GM23248 (cell line): ENCODE measurements at regions not wholly inside any gene's neighbourhood (a gene's known extent, or its start where the extent isn't known, plus 50 kb on each side); places are given as distances from the start of the nearest gene placed in this dataset.

Source experiments
- DNase-seq: peaks from one replicate; pipeline ENCODE4 v3.0.0-alpha.2; 2015
- H2AFZ ChIP-seq: fragments of 200-600 bp; sonication (generic); 2 replicates; pipeline ENCODE4 v1.6.1; 2016; ENCODE audit warnings: antibody characterized with exemption
- H3F3A ChIP-seq: fragments of 200-600 bp; sonication (generic); 2 replicates; pipeline ENCODE4 v1.6.1; 2016; ENCODE audit warnings: mild to moderate bottlenecking, antibody characterized with exemption, mixed run types; ENCODE audit not compliant: insufficient read depth
- H3K27ac ChIP-seq: fragments of 200-600 bp; sonication (generic); 2 replicates; pipeline ENCODE4 v1.5.1; 2016; ENCODE audit warnings: mild to moderate bottlenecking
- H3K27me3 ChIP-seq: fragments of 200-600 bp; sonication (generic); replicated peaks from 2 replicates; pipeline ENCODE4 v1.6.1; 2016; ENCODE audit warnings: mild to moderate bottlenecking; ENCODE audit not compliant: insufficient read depth
- H3K36me3 ChIP-seq: fragments of 200-600 bp; sonication (generic); 2 replicates; pipeline ENCODE4 v1.6.1; 2016; ENCODE audit warnings: low read depth, mild to moderate bottlenecking
- H3K4me1 ChIP-seq: fragments of 200-600 bp; sonication (generic); 2 replicates; pipeline ENCODE4 v1.6.1; 2016; ENCODE audit warnings: mild to moderate bottlenecking; ENCODE audit not compliant: insufficient read depth
- H3K4me2 ChIP-seq: fragments of 200-600 bp; sonication (generic); one replicate; pipeline ENCODE4 v1.6.1; 2016; ENCODE audit warnings: mild to moderate bottlenecking; ENCODE audit not compliant: unreplicated experiment
- H3K4me3 ChIP-seq: fragments of 200-600 bp; sonication (generic); 2 replicates; pipeline ENCODE4 v1.5.1; 2016; ENCODE audit warnings: mild to moderate bottlenecking
- H3K79me2 ChIP-seq: fragments of 200-600 bp; sonication (generic); 2 replicates; pipeline ENCODE4 v1.6.1; 2016; ENCODE audit warnings: mild to moderate bottlenecking; ENCODE audit not compliant: insufficient read depth
- H3K9ac ChIP-seq: fragments of 200-600 bp; sonication (generic); 2 replicates; pipeline ENCODE4 v1.6.1; 2016; ENCODE audit warnings: mild to moderate bottlenecking
- H3K9me2 ChIP-seq: fragments of 200-600 bp; sonication (generic); 2 replicates; pipeline ENCODE4 v1.6.1; 2016; ENCODE audit warnings: mixed run types, mild to moderate bottlenecking, moderate library complexity; ENCODE audit not compliant: insufficient read depth
- H3K9me3 ChIP-seq: fragments of 200-600 bp; sonication (generic); one replicate; pipeline ENCODE4 v1.6.1; 2017; ENCODE audit warnings: low read depth
- H4K20me1 ChIP-seq: fragments of 200-600 bp; sonication (generic); 2 replicates; pipeline ENCODE4 v1.6.0; 2016; ENCODE audit not compliant: insufficient read depth
- EZH2 ChIP-seq: fragments of 200-600 bp; sonication (generic); IDR thresholded peaks from 2 replicates; pipeline ENCODE4 v1.6.1; 2018; ENCODE audit warnings: antibody characterized with exemption, mild to moderate bottlenecking; ENCODE audit not compliant: insufficient read depth, poor library complexity, severe bottlenecking
- EZH2phosphoT487 ChIP-seq: fragments of 200-600 bp; sonication (generic); IDR thresholded peaks from 2 replicates; pipeline ENCODE4 v1.6.1; 2018; ENCODE audit warnings: antibody characterized with exemption, moderate library complexity, mild to moderate bottlenecking, low read depth; ENCODE audit not compliant: insufficient read depth
- WGBS, 2 experiments: methylation state at CpG; one replicate each; pipeline ENCODE4 v1.1.6; 2015 to 2017; ENCODE audit warnings: low lambda C conversion rate in 2 of 2, low coverage in 1 of 2; ENCODE audit errors: missing lambda C conversion rate in 2 of 2; 5-methylcytosine and 5-hydroxymethylcytosine counted together
- in situ Hi-C: fragments of 300-500 bp; cut with MboI; formaldehyde crosslinking; loops from 2 replicates; pipeline ENCODE4 v1.15.0; 2020

- H3K4me1 ChIP-seq: peaks cover 58% of the 10 kb centered on the region
- H3K27me3 ChIP-seq: no peaks in the 10 kb centered on the region
- H3F3A ChIP-seq: peaks cover 40% of the 10 kb centered on the region
- no peak overlapping the region for H3K9ac ChIP-seq
- H4K20me1 ChIP-seq: no peaks in the 10 kb centered on the region
- H3K79me2 ChIP-seq: no peaks in the 10 kb centered on the region
- no peak for DNase-seq
- H3K9me3 ChIP-seq: no peaks in the 10 kb centered on the region
- no peak overlapping the region for H2AFZ ChIP-seq
- no peak overlapping the region for H3K27ac ChIP-seq
- TF ChIP-seq EZH2phosphoT487 (no peak), EZH2 (no peak)
- H3K4me2 ChIP-seq: no peak overlapping the region
- H3K9me2 ChIP-seq: no peaks in the 10 kb centered on the region
- 97 to 99% methylated on average over 4 of the region's 4 CpGs for WGBS, 2 experiments
- in situ Hi-C loops: no loop called here
- H3K36me3 ChIP-seq: no peaks in the 10 kb centered on the region
- no peak overlapping the region for H3K4me3 ChIP-seq
Observed at GRCh38 chr6:105807905-105808304, 278.2 kb upstream of the PRDM1 start.

DNA sequence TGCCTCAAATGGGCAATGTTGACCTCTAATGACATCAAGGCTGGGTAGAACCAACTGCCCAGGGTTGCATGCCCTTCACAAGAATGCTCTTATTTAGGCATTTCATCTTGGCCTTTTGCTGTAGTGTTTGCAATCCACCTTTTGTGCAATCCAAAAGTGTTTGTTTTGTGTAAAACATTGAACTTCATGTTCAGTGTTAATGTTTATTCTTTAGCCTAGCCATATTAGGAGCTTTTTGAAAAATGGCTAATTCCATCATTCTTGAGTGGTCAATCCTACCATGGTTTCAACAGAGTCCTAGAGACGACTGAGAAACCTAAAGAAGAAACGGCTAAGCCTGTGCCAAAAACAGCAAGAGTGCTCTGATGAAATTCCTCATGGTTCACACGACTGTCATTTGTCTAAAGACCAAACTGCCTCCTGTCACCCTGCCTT lies 279.6 kb upstream of the PRDM1 start:
- no peak overlapping the region for H3K4me2 ChIP-seq
- peaks cover 44% of the 10 kb centered on the region for H3F3A ChIP-seq
- H3K79me2 ChIP-seq: no peaks in the 10 kb centered on the region
- no peak overlapping the region for H3K27ac ChIP-seq
- 66 to 69% methylated on average over 3 of the region's 3 CpGs for WGBS, 2 experiments
- H2AFZ ChIP-seq: no peak overlapping the region
- no peaks in the 10 kb centered on the region for H3K27me3 ChIP-seq
- no peak overlapping the region for H3K4me3 ChIP-seq
- TF ChIP-seq EZH2phosphoT487: no peak
- TF ChIP-seq EZH2: no peak
- H3K36me3 ChIP-seq: no peaks in the 10 kb centered on the region
- H3K4me1 ChIP-seq: peaks cover 62% of the 10 kb centered on the region
- H3K9me3 ChIP-seq: no peaks in the 10 kb centered on the region
- no peak overlapping the region for H3K9ac ChIP-seq
- in situ Hi-C loops: no loop called here
- no peaks in the 10 kb centered on the region for H3K9me2 ChIP-seq
- peak; percentile 43 for DNase-seq
- no peaks in the 10 kb centered on the region for H4K20me1 ChIP-seq

DNA sequence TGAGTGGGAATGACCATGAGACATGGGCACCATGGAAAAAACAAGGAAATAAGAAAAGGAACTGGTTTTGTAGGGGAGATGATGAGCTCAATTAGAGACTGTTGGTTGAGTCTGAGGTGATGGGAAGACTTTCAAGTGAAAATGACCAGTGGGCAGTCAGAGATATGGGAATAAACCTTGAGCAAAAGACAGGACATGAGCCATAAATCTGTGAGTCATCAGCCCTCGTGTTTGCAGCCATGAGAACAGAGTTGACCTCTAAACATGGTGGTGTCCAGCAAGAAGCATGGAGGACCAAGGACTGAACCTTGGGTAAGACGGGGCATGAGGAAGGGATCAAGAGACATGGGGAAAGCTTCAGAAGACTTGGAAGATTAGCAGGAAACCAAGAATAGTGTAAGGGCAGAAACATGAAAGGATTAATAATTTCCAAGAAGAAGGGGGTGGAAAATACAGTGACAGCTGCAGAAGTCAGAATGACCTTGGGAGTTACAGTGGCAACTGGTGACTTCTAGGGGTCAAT lies 280.6 kb upstream of the PRDM1 start:
- H3K27me3 ChIP-seq: no peaks in the 10 kb centered on the region
- no peak for TF ChIP-seq EZH2
- no peak for TF ChIP-seq EZH2phosphoT487
- in situ Hi-C loops: no loop called here
- no peak overlapping the region for H3K27ac ChIP-seq
- H3K9me2 ChIP-seq: no peaks in the 10 kb centered on the region
- H3K4me2 ChIP-seq: no peak overlapping the region
- H3K9me3 ChIP-seq: no peaks in the 10 kb centered on the region
- H3F3A ChIP-seq: peaks cover 44% of the 10 kb centered on the region
- no peak overlapping the region for H3K4me3 ChIP-seq
- WGBS, 2 experiments: 52 to 53% methylated on average over 2 of the region's 2 CpGs
- peaks cover 55% of the 10 kb centered on the region for H3K4me1 ChIP-seq
- H4K20me1 ChIP-seq: no peaks in the 10 kb centered on the region
- no peak overlapping the region for H2AFZ ChIP-seq
- peak; percentile 41 for DNase-seq
- H3K79me2 ChIP-seq: no peaks in the 10 kb centered on the region
- no peak overlapping the region for H3K9ac ChIP-seq
- no peaks in the 10 kb centered on the region for H3K36me3 ChIP-seq

DNA sequence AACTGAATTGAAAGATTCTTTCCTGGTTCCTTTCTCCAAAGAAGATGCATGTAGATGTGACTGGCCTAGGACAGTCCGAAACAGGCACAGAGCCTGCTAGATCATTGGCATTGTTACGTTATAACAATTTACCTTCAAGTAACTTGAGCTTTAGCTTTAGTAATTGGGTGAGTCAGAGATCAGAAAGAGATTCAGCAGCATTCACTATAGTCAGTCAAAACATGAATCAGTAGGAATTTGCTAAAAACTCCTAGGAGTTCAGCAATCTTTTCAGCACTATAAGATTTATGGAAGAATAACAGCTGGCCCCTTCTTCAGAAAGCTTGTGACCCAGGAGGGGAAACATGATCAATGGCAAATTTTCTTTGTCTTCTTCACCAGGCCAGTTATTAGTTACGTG lies 281.7 kb upstream of the PRDM1 start:
- H3K9me2 ChIP-seq: no peaks in the 10 kb centered on the region
- TF ChIP-seq EZH2phosphoT487 (no peak), EZH2 (no peak)
- 4 to 5% methylated on average over 3 of the region's 3 CpGs for WGBS, 2 experiments
- peak; percentile 85 for DNase-seq
- H3K9me3 ChIP-seq: no peaks in the 10 kb centered on the region
- in situ Hi-C loops: no loop called here
- H3K27ac ChIP-seq: peak overlapping the region; percentile 47
- H3K4me3 ChIP-seq: no peak overlapping the region
- H3K79me2 ChIP-seq: no peaks in the 10 kb centered on the region
- H3K36me3 ChIP-seq: no peaks in the 10 kb centered on the region
- no peaks in the 10 kb centered on the region for H3K27me3 ChIP-seq
- no peak overlapping the region for H2AFZ ChIP-seq
- peak overlapping the region; percentile 35 for H3K4me2 ChIP-seq
- peaks cover 44% of the 10 kb centered on the region for H3K4me1 ChIP-seq
- no peak overlapping the region for H3K9ac ChIP-seq
- H3F3A ChIP-seq: peaks cover 33% of the 10 kb centered on the region
- no peaks in the 10 kb centered on the region for H4K20me1 ChIP-seq

DNA sequence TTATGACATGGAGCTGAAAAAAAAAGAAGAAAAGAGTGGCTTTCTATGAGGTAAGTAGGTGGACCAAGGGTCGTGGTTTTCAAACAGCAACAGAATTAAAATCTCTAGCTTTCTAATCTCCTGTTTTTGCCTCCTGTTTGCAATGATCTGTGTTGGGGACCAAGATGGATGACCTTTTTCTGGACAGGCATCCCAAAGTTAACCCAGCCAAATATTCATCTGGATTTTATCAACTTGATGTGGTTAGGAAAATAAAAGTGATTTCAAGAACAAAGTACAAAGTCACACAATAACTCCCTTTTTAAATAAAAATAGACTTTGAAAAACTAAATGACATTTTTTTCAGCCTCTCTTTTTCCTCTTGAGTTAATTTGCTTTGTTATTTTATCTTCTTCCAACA lies 282.1 kb upstream of the PRDM1 start:
- no peak for TF ChIP-seq EZH2phosphoT487
- TF ChIP-seq EZH2: no peak
- peak overlapping the region; percentile 47 for H3K27ac ChIP-seq
- H4K20me1 ChIP-seq: no peaks in the 10 kb centered on the region
- H3K79me2 ChIP-seq: no peaks in the 10 kb centered on the region
- no peaks in the 10 kb centered on the region for H3K27me3 ChIP-seq
- H3K36me3 ChIP-seq: no peaks in the 10 kb centered on the region
- WGBS, 2 experiments: 0% methylated on average over 1 of the region's 1 CpG
- no peak overlapping the region for H2AFZ ChIP-seq
- H3K4me3 ChIP-seq: no peak overlapping the region
- H3K4me2 ChIP-seq: no peak overlapping the region
- in situ Hi-C loops: no loop called here
- DNase-seq: no peak
- no peaks in the 10 kb centered on the region for H3K9me3 ChIP-seq
- H3K4me1 ChIP-seq: peaks cover 42% of the 10 kb centered on the region
- H3F3A ChIP-seq: peaks cover 30% of the 10 kb centered on the region
- no peaks in the 10 kb centered on the region for H3K9me2 ChIP-seq
- H3K9ac ChIP-seq: no peak overlapping the region
